T47D (cell line): ENCODE measurements at regions not wholly inside any gene's neighbourhood (a gene's known extent, or its start where the extent isn't known, plus 50 kb on each side); places are given as distances from the start of the nearest gene placed in this dataset.
"Not testable (repeated sequence)": the region's sequence is repeated elsewhere in the genome, so short reads cannot be mapped to it uniquely, and the experiment has no call there.

Experiments
- DNase-seq, 2 experiments: peaks; one replicate each; pipeline versions ENCODE4 v3.0.0 to v3.0.0-alpha.2; 2011 to 2012; ENCODE audit warnings: low read depth in 1 of 2, low spot score in 1 of 2
- JUND ChIP-seq: IDR thresholded peaks from 2 replicates; pipeline ENCODE4 v1.6.1; 2012; ENCODE audit warnings: low read depth
- in situ Hi-C: cut with HindIII; loops from 2 replicates; pipeline ENCODE4 v1.10.0; 2016; ENCODE audit warnings: low sequenced_read_pairs, low pct_unique_long_range_greater_than_20kb

DNA sequence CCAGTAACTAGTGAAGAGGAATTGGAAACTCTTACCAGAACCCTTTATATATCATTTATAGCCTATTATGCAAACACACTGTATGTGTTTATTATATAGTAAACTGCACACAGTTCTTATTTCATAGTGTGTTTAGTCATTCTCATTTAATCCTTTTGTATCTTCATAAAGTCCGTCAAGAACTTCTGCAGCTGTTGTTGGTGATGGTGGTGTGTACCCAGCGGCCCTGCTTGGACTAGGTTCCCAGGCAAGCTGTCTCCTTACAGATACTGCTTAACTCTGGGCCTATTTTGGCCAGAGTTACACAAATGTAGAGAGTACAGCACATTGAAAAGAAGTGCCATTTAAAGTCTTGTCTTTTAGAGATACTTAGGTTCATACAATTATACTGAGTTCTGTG, 231.9 kb downstream of the NDUFS4 start:
- no peak for TF ChIP-seq JUND
- in situ Hi-C loops, result no loop called here
- DNase-seq, result no peak

DNA sequence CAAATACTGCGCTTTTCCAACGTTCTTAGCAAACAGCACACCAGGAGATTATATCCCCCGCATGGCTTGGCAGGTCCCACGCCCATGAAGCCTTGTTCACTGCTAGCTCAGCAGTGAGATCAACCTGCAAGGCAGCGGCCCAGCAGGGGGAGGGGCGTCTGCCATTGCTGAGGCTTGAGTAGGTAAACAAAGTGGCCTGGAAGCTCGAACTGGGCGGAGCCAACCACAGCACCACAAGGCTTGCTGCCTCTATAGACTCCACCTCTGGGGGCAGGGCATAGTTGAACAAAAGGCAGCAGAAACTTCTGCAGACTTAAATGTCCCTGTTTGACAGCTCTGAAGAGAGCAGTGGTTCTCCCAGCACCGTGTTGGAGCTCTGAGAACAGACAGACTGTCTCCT, 239.2 kb downstream of the NDUFS4 start:
- peak in 1 of 2 experiments; percentile 73 for DNase-seq
- in situ Hi-C loops, result not testable (repeated sequence)

DNA sequence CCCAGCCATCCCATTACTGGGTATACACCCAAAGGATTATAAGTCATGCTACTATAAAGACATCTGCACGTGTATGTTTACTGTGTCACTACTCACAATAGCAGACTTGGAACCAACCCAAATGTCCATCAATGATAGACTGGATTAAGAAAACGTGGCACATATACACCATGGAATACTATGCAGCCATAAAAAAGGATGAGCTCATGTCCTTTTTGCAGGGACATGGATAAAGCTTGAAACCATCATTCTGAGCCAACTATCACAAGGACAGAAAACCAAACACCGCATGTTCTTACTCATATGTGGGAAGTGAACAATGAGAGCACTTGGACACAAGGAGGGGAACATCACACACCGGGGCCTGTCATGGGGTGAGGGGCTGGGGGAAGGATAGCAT, 248.0 kb downstream of the NDUFS4 start:
- in situ Hi-C loops, DNase-seq: not testable (repeated sequence)

DNA sequence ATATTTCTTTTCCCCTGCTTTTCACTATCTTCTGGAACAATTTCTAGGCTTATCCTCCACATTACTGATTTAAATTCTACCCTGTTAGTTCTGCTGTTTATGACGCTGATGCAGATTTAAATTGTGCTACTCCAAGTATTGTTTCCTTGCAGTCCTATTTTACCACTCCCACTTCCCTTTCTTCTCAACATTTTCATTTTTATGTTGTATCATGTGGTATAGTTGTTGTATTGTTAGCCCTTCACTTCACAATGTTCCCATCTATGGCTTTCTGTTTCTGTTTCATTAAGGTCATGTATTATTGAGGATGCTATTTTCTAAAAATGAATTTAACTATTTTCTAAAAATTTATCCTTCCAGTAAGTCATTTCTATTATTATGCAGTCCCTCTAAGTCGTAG, 254.4 kb downstream of the NDUFS4 start:
- TF ChIP-seq JUND, result no peak
- DNase-seq, result no peak

DNA sequence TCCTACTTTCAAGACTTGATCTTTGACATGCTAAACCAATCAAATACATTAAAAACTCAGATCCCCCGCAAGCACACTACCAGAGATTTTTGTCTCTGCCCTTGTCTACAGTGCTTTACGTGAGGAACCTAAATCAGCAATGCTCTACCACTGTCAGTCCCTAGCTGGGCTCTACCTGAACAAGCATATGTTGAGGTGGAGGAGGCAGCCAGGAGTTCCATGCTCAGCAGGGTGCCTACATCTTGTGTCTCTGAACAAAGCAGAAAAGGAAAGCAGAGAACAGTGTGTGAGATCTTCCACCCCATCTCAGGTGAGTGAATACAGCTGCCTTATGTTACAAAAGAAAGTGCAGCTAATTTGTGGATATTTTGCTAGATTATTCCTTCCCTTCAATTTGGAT, 255.0 kb downstream of the NDUFS4 start:
- TF ChIP-seq JUND, result no peak
- in situ Hi-C loops, result no loop called here
- DNase-seq, result no peak

More for the DNA sequence above, 254.4 kb downstream of the NDUFS4 start:
- in situ Hi-C loops, result no loop called here

DNA sequence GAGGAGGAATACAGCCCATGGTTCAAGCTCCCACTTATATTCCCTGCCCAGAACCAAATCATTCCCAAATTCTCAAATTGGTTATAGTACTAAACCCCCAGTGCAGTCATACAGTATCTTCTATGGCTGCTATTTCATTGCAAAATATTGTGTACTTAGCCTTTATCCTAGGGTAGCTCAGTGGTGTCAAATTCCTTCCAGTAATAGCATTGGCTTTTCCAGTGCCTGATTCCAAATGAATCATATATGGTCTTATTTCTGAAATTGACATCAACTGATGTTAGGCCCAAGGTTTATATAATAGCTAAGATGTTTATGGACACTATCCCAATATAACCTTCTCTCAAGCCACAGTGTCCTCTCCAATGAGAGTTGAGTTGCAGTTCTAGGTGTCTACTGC, 256.7 kb downstream of the NDUFS4 start:
- TF ChIP-seq JUND, result no peak
- no peak for DNase-seq
- in situ Hi-C loops, result no loop called here

DNA sequence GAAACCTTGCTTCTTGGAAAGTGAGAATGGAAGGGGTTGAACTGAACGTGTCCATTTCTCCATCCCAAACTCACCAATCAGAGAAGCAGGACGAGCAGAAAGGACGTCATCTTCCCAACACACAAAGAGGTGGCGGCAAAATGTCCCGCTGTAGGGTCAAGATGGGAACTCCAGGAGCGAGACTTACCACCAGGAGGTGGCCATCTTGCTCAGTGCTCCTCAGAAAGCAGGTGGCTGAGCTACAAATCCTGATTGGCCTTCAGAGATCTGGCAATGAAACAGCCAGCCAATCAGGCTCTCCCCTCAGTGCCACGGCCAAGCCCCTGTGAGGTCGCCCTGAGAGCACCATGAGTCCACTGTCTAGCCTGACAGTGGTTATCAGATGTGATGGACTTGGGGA, 259.0 kb downstream of the NDUFS4 start:
- DNase-seq, result no peak
- no peak for TF ChIP-seq JUND
- in situ Hi-C loops, result no loop called here

DNA sequence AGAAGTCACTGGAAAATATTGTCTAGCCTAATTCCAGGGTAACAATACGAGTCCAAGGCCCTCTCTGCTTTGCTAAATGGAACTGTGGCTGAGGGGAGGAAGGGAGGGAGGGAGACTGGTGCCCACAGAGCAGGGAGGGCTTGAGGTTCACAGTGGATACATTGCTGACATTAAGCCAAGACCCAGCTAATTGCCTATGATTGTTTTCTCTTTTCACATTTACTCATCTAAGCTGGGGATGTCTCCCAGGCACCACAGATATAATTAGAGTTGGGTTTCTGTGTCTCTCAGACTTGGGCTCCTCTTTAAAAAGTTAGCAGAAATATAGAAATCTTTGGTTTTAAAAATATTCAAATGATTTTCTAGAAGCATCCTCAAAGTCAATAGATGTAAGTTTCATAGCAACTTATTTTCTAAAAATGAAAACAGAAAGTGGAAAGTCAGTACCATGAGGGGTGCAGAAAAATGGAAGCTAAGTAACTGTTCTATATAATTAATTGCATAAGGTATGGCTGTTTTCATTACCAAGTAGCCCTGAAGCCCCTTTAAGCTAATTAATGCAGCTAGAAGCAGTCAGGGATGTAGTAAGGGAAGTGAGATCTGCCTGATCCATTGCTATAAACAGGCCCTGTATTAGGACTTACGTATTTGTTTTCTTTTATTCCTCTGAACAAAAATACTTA, 259.8 kb downstream of the NDUFS4 start:
- TF ChIP-seq JUND, result no peak
- in situ Hi-C loops, result no loop called here
- no peak for DNase-seq

DNA sequence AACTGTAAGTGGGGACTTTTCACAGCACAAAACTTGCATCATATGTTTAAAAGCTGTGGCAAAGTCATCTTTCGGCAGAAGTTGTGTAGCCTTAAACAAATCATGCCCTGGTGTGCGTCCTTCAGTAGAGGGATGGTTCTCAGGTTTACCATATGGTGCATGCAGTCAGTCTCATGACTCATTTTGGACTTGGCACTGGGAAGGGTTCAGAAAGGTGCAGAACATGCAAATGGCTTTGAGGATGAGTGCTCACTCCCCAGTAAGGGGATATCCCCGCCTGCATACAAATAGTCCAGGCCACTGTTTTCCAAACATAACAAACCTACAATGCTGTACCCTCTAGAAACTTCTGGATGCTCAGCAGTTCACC, 260.3 kb downstream of the NDUFS4 start:
- in situ Hi-C loops, result no loop called here
- no peak for DNase-seq
- TF ChIP-seq JUND, result no peak

DNA sequence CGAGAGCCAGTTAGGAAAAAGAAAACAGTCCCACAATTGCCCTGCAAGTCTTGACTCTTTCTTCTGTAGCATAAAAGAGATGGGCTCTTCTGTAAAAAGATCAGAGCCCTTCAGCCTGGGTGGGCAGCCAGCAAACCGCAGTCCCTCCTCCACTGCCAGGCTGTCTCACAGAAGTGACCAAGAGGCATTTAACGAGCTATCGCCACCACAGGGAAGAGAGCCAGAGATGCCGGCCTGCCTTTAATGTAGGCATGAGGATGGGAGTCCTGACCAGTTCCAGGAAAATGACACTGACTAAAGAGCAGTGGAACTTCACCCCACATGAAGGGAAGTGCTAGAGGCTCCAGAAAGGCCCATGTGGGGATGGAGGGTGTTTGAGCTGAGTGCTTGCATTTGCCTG, 264.6 kb downstream of the NDUFS4 start:
- in situ Hi-C loops, result no loop called here
- TF ChIP-seq JUND, result no peak
- no peak for DNase-seq

DNA sequence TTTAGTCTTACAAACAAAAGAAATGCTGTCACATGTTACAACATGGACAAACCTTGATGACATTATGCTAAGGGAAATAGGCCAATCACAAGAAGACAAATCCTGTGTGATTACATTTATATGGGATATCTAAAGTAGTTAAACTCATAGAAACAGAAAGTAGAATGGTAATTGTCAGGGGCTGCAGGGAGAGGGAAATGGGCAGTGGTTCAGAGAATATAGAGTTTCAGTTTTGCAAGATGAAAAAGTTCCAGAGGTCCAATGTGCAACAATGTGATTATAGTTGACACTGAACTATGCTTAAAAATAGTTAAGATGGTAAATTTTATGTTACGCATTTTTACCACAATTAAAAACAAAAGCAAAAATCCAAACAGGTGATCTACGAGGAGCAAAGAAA, 265.5 kb downstream of the NDUFS4 start:
- no peak for TF ChIP-seq JUND
- DNase-seq, result no peak
- in situ Hi-C loops, result no loop called here

DNA sequence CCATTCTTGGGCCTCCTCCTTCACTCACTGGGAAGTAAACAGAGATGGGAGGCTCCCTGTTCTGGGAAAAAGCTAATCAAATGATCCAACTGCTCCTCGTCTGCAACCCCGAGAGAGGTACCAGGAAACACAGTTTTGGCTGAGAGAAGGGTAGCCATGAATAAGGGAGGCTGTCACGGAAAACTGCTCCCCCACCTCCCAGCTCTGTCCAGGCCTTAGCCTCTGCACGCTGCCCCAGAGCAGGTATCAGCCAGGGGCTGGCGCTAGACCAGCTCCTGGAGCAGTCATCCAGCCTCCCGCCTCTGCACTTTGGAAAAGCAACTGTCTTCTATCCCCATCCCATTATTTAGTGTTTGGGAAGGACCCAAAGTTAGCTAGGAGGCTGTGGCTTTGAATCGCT, 266.1 kb downstream of the NDUFS4 start:
- no peak for TF ChIP-seq JUND
- DNase-seq, result no peak
- in situ Hi-C loops, result no loop called here

DNA sequence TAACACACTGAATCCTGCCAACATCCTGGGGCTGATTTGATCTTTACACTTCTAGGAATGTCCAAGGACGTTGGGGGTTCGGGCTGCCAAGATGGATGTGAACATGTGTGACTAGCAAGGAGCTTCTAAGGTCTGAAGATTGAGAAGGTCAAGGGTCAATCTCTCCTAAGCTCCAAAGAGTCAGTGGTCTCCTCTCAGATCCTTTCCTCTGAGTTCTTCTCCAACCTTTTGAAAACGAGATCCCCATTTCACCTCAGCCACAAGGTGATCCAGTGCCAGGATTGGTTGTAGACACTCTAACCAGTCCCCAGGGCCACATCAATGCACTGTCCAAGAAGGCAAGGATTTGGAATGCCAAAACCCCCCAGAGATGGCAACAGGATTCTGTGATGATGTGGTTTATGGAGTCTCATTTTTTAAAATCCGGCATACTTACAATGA, 266.8 kb downstream of the NDUFS4 start:
- no peak for DNase-seq
- TF ChIP-seq JUND, result no peak
- in situ Hi-C loops, result no loop called here

DNA sequence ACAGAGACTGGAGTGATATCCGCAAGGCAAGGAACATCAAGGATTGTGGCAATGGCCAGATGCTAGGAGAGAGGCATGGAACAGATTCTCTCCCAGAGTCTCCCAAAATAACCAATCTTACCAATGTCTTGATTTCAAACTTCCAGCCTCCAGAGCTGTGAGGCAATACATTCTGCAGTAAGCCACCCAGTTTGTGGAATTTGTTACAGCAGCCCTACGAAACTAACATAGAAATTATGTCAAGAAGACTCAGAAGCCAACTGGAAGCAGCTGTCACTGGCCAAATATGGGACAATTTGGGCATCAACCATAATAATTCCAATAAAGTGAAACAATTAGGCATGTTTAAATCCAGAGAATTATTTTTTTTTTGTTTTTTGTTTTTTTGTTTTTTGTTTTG, 271.1 kb downstream of the NDUFS4 start:
- no peak for DNase-seq
- in situ Hi-C loops, result no loop called here
- TF ChIP-seq JUND, result no peak
